ENCODE measurements at regions not wholly inside any gene's neighbourhood (a gene's known extent, or its start where the extent isn't known, plus 50 kb on each side); places are given as distances from the start of the nearest gene placed in this dataset.

DNA sequence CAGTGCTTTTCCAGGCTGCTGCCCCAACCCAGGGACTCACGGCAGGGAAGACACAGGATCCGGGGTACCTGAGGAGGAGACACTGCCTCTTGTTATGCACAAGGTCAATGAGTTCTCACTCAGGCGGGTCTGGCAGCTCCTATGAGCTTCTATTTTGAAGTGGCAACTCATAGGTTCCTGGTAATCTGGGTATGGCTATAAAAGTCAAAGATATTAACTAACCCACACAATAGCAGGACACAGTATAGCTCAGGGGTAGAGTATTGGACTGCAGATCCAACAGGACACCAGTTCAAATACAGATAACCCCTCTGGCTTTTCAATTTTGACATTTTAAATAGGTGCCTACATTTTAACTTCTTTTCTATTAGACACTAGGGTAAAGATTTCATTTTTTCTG, 130.3 kb upstream of the ZNF746 start:
- Histone ChIP-seq H3K9ac (ENCODE audit: insufficient read depth, low read depth, low read length) (no peak overlapping the region), H3K4me2 (ENCODE audit: low read depth, low read length) (no peak overlapping the region), H3K9me3 (ENCODE audit: low read length) (no peaks in the 10 kb centered on the region), H3K27ac (ENCODE audit: extremely low read length, insufficient read depth, low read length) (no peak overlapping the region), H4K20me1 (ENCODE audit: insufficient read depth, low read length) (peaks cover 8% of the 10 kb centered on the region; the same call in 1 of the 2 replicates), H3K4me3 (replicated peaks in 1 of 3; ENCODE audit: insufficient read depth in 1 of 3, low read depth in 2 of 3, low read length in 3 of 3) (no peak overlapping the region), H3K27me3 (ENCODE audit: control insufficient read depth in 1 of 2, insufficient read depth in 2 of 2, low read length in 2 of 2) (peaks cover 0 to 21% of the 10 kb centered on the region in 2 experiments; a peak in 2 of 5 replicates), H3K36me3 (replicated peaks in 1 of 2; ENCODE audit: control insufficient read depth in 1 of 2, insufficient read depth in 2 of 2, low read length in 2 of 2) (no peaks in the 10 kb centered on the region), H3K79me2 (ENCODE audit: insufficient read depth, low read length) (peaks cover 9% of the 10 kb centered on the region), H3K4me1 (ENCODE audit: insufficient read depth, low read length) (peaks cover 3% of the 10 kb centered on the region), H2AFZ (ENCODE audit: low read length) (no peak overlapping the region)
- intact Hi-C loops (cut with micrococcal nuclease; ENCODE audit: unreplicated experiment): loop anchor here (10.0 kb wide), 1 partner anchor 67 kb away; no protein-coding TSS in a partner anchor
- no peak for DNase-seq (ENCODE audit: low spot score)
- ATAC-seq: no peak
- POLR2A ChIA-PET: no interaction called here
- no peak for FAIRE-seq
- TF ChIP-seq ZNF335 (CRISPR knock-in tag; IDR thresholded peaks at IDR 0.05) (no peak), KDM5A (IDR thresholded peaks at IDR 0.05; ENCODE audit: borderline replicate concordance, low read length) (no peak), FOSL1 (CRISPR knock-in tag; IDR thresholded peaks at IDR 0.05; ENCODE audit: borderline replicate concordance) (no peak), CREM (IDR thresholded peaks at IDR 0.05) (no peak), CREM (CRISPR knock-in tag; IDR thresholded peaks at IDR 0.05) (no peak), TCF12 (IDR thresholded peaks at IDR 0.05) (no peak), TCF12 (CRISPR knock-in tag; IDR thresholded peaks at IDR 0.05) (no peak), RNF2 (conservative IDR thresholded peaks at IDR 0.05; ENCODE audit: low read depth) (no peak)
- TF ChIP-seq, protein P1, sequence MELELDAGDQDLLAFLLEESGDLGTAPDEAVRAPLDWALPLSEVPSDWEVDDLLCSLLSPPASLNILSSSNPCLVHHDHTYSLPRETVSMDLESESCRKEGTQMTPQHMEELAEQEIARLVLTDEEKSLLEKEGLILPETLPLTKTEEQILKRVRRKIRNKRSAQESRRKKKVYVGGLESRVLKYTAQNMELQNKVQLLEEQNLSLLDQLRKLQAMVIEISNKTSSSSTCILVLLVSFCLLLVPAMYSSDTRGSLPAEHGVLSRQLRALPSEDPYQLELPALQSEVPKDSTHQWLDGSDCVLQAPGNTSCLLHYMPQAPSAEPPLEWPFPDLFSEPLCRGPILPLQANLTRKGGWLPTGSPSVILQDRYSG (CRISPR knock-in tag; IDR thresholded peaks at IDR 0.05): no peak
- no TSS peak for BruUV-seq (replicated peaks)
- WGBS (ENCODE audit: low lambda C conversion rate): 20% methylated on average over 2 of the region's 3 CpGs
- CTCF ChIA-PET (ENCODE audit: low intra/inter-chr PET ratio, low total read pairs): no interaction called here
- in situ Hi-C loops (cut with HindIII; ENCODE audit: extremely low pct_ligation_motif_present, low pct_unique_long_range_greater_than_20kb): no loop called here

DNA sequence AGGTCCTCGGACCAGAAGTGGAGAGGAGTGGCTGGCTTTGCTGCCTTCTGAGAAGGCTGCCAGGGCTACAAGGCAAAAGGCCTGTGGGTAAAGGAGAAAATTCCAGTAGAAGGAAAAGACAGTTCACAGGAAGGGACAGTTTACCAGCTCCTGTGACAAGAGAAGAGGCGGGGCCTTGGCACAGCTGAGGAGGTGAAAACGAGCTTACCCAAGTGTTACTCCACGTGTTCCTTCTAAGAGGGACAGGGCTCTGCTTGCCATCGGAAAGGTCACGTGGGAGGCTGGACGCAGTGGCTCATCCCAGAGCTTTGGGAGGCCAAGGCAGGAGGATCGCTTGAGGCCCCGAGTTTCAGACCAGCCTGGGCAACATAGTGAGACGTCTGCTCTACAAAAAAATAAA, 129.4 kb upstream of the ZNF746 start:
- Histone ChIP-seq H3K4me1 (ENCODE audit: insufficient read depth, low read length) (peaks cover 13% of the 10 kb centered on the region), H3K79me2 (ENCODE audit: insufficient read depth, low read length) (peaks cover 19% of the 10 kb centered on the region), H4K20me1 (ENCODE audit: insufficient read depth, low read length) (peaks cover 16% of the 10 kb centered on the region), H3K27me3 (ENCODE audit: control insufficient read depth in 1 of 2, insufficient read depth in 2 of 2, low read length in 2 of 2) (peaks cover 0 to 13% of the 10 kb centered on the region in 2 experiments; a peak in 2 of 5 replicates), H3K4me3 (replicated peaks in 1 of 3; ENCODE audit: insufficient read depth in 1 of 3, low read depth in 2 of 3, low read length in 3 of 3) (no peak overlapping the region), H3K9ac (ENCODE audit: insufficient read depth, low read depth, low read length) (no peak overlapping the region), H2AFZ (ENCODE audit: low read length) (no peak overlapping the region), H3K36me3 (replicated peaks in 1 of 2; ENCODE audit: control insufficient read depth in 1 of 2, insufficient read depth in 2 of 2, low read length in 2 of 2) (no peaks in the 10 kb centered on the region; a peak in 1 of 5 replicates), H3K9me3 (ENCODE audit: low read length) (no peaks in the 10 kb centered on the region), H3K4me2 (ENCODE audit: low read depth, low read length) (no peak overlapping the region), H3K27ac (ENCODE audit: extremely low read length, insufficient read depth, low read length) (no peak overlapping the region)
- no peak for DNase-seq (ENCODE audit: low spot score)
- no peak for ATAC-seq
- TF ChIP-seq KDM5B (CRISPR knock-in tag; IDR thresholded peaks at IDR 0.05; ENCODE audit: borderline replicate concordance) (no peak), ZNF564 (CRISPR knock-in tag; IDR thresholded peaks at IDR 0.05) (no peak), ZNF550 (CRISPR knock-in tag; IDR thresholded peaks at IDR 0.05; ENCODE audit: borderline replicate concordance) (no peak)
- TF ChIP-seq, protein P2, sequence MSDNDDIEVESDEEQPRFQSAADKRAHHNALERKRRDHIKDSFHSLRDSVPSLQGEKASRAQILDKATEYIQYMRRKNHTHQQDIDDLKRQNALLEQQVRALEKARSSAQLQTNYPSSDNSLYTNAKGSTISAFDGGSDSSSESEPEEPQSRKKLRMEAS (IDR thresholded peaks at IDR 0.05): no peak
- TF ChIP-seq, protein P3, sequence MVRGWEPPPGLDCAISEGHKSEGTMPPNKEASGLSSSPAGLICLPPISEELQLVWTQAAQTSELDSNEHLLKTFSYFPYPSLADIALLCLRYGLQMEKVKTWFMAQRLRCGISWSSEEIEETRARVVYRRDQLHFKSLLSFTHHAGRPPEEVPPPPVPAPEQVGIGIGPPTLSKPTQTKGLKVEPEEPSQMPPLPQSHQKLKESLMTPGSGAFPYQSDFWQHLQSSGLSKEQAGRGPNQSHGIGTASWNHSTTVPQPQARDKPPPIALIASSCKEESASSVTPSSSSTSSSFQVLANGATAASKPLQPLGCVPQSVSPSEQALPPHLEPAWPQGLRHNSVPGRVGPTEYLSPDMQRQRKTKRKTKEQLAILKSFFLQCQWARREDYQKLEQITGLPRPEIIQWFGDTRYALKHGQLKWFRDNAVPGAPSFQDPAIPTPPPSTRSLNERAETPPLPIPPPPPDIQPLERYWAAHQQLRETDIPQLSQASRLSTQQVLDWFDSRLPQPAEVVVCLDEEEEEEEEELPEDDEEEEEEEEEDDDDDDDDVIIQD (CRISPR knock-in tag; IDR thresholded peaks at IDR 0.05; ENCODE audit: low read depth): no peak
- TF ChIP-seq, protein P4, sequence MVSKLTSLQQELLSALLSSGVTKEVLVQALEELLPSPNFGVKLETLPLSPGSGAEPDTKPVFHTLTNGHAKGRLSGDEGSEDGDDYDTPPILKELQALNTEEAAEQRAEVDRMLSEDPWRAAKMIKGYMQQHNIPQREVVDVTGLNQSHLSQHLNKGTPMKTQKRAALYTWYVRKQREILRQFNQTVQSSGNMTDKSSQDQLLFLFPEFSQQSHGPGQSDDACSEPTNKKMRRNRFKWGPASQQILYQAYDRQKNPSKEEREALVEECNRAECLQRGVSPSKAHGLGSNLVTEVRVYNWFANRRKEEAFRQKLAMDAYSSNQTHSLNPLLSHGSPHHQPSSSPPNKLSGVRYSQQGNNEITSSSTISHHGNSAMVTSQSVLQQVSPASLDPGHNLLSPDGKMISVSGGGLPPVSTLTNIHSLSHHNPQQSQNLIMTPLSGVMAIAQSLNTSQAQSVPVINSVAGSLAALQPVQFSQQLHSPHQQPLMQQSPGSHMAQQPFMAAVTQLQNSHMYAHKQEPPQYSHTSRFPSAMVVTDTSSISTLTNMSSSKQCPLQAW (CRISPR knock-in tag; IDR thresholded peaks at IDR 0.05): no peak
- 54% methylated on average over 10 of the region's 10 CpGs for WGBS (ENCODE audit: low lambda C conversion rate)
- in situ Hi-C loops (cut with HindIII; ENCODE audit: extremely low pct_ligation_motif_present, low pct_unique_long_range_greater_than_20kb): no loop called here
- CTCF ChIA-PET (ENCODE audit: low intra/inter-chr PET ratio, low total read pairs): no interaction called here
- BruUV-seq (replicated peaks): no TSS peak
- POLR2A ChIA-PET: no interaction called here
- FAIRE-seq: no peak
- intact Hi-C loops (cut with micrococcal nuclease; ENCODE audit: unreplicated experiment): loop anchor here (10.0 kb wide), 1 partner anchor 68 kb away; no protein-coding TSS in a partner anchor

Data from HepG2 (cell line).